GM12891 (cell line): ENCODE measurements at regions not wholly inside any gene's neighbourhood (a gene's known extent, or its start where the extent isn't known, plus 50 kb on each side); places are given as distances from the start of the nearest gene placed in this dataset.

Experiments used
- POLR2A ChIP-seq: IDR thresholded peaks from 2 replicates; pipeline ENCODE4 v1.6.1; 2011; ENCODE audit warnings: low read depth, low read length, control low read depth
- TAF1 ChIP-seq: IDR thresholded peaks from 2 replicates; pipeline ENCODE4 v1.6.1; 2011; ENCODE audit warnings: low read depth, low read length, control low read depth

- TF ChIP-seq TAF1, result no peak
- TF ChIP-seq POLR2A, result no peak
Observed at GRCh38 chr2:107027205-107027604, 141.2 kb upstream of the ST6GAL2 start.
